GM13976 (cell line): ENCODE measurements at regions not wholly inside any gene's neighbourhood (a gene's known extent, or its start where the extent isn't known, plus 50 kb on each side); places are given as distances from the start of the nearest gene placed in this dataset.

Experiments used
- DNase-seq: peaks from one replicate; pipeline ENCODE4 v3.0.0; 2012; ENCODE audit warnings: low spot score
- CTCF ChIP-seq: IDR thresholded peaks from 2 replicates; pipeline ENCODE4 v1.5.1; 2012; ENCODE audit warnings: borderline replicate concordance, mild to moderate bottlenecking; ENCODE audit not compliant: insufficient read depth; ENCODE audit errors: extremely low read depth, missing control alignments, control extremely low read depth
- in situ Hi-C: fragments of 300-500 bp; cut with MboI; formaldehyde crosslinking; loops from one replicate; pipeline ENCODE4 v1.12.0; 2022; ENCODE audit warnings: low sequenced_read_pairs, mixed read lengths, inconsistent platforms; ENCODE audit not compliant: unreplicated experiment

GRCh38 chr13:34591900-34592529 lies 350.1 kb upstream of the NBEA start:
- no peak for DNase-seq
- TF ChIP-seq CTCF: no peak
- in situ Hi-C loops: no loop called here

GRCh38 chr13:34593658-34594057 lies 348.4 kb upstream of the NBEA start:
- in situ Hi-C loops: no loop called here
- no peak for TF ChIP-seq CTCF
- no peak for DNase-seq

- no peak for DNase-seq
- in situ Hi-C loops: no loop called here
- TF ChIP-seq CTCF: no peak
Observed at GRCh38 chr13:34594507-34594906, 347.6 kb upstream of the NBEA start.

GRCh38 chr13:34608331-34608730 lies 333.7 kb upstream of the NBEA start:
- no peak for TF ChIP-seq CTCF
- DNase-seq: no peak
- in situ Hi-C loops: no loop called here

- in situ Hi-C loops: no loop called here
- no peak for TF ChIP-seq CTCF
- DNase-seq: no peak
Observed at GRCh38 chr13:34611671-34612070, 330.4 kb upstream of the NBEA start.

GRCh38 chr13:34617473-34618083 lies 324.5 kb upstream of the NBEA start:
- in situ Hi-C loops: no loop called here
- no peak for DNase-seq
- TF ChIP-seq CTCF: no peak
